HL-60/S4 treated with phorbol 12-myristate 13-acetate at 8.2 ng/mL for 4 days and 3 days (cell line): ENCODE measurements at regions not wholly inside any gene's neighbourhood (a gene's known extent, or its start where the extent isn't known, plus 50 kb on each side); places are given as distances from the start of the nearest gene placed in this dataset.

ENCODE experiments used
- in situ Hi-C: fragments of 300-500 bp; cut with MboI; formaldehyde crosslinking; loops from 2 replicates; pipeline ENCODE4 v1.15.0; 2022; ENCODE audit warnings: low sequenced_read_pairs

GRCh38 chr11:90836031-90836430, 613.2 kb upstream of the CHORDC1 start:
- in situ Hi-C loops: no loop called here

GRCh38 chr11:90823446-90823845, 600.6 kb upstream of the CHORDC1 start:
- in situ Hi-C loops: no loop called here

- in situ Hi-C loops: no loop called here
Measured at GRCh38 chr11:90822996-90823395, 600.1 kb upstream of the CHORDC1 start.

- in situ Hi-C loops: no loop called here
Measured at GRCh38 chr11:90818196-90818745, 595.4 kb upstream of the CHORDC1 start.

GRCh38 chr11:90809581-90809980, 586.7 kb upstream of the CHORDC1 start:
- in situ Hi-C loops: no loop called here

- in situ Hi-C loops: no loop called here
Measured at GRCh38 chr11:90805172-90805571, 582.3 kb upstream of the CHORDC1 start.

- in situ Hi-C loops: no loop called here
Measured at GRCh38 chr11:90803831-90804230, 581.0 kb upstream of the CHORDC1 start.

- in situ Hi-C loops: no loop called here
Measured at GRCh38 chr11:90803366-90803765, 580.5 kb upstream of the CHORDC1 start.

GRCh38 chr11:90798769-90799168, 575.9 kb upstream of the CHORDC1 start:
- in situ Hi-C loops: no loop called here

- in situ Hi-C loops: no loop called here
Measured at GRCh38 chr11:90795746-90796145, 572.9 kb upstream of the CHORDC1 start.

- in situ Hi-C loops: no loop called here
Measured at GRCh38 chr11:90788961-90789360, 566.1 kb upstream of the CHORDC1 start.

- in situ Hi-C loops: no loop called here
Measured at GRCh38 chr11:90784241-90784814, 561.5 kb upstream of the CHORDC1 start.

- in situ Hi-C loops: no loop called here
Measured at GRCh38 chr11:90783111-90783510, 560.3 kb upstream of the CHORDC1 start.

GRCh38 chr11:90779098-90779497, 556.2 kb upstream of the CHORDC1 start:
- in situ Hi-C loops: no loop called here

- in situ Hi-C loops: no loop called here
Measured at GRCh38 chr11:90775567-90776165, 552.8 kb upstream of the CHORDC1 start.

GRCh38 chr11:90774727-90775566, 552.1 kb upstream of the CHORDC1 start:
- in situ Hi-C loops: no loop called here

- in situ Hi-C loops: no loop called here
Measured at GRCh38 chr11:90770007-90770406, 547.2 kb upstream of the CHORDC1 start.

GRCh38 chr11:90766121-90766520, 543.3 kb upstream of the CHORDC1 start:
- in situ Hi-C loops: no loop called here

- in situ Hi-C loops: no loop called here
Measured at GRCh38 chr11:90764691-90765090, 541.8 kb upstream of the CHORDC1 start.

GRCh38 chr11:90757849-90758494, 535.1 kb upstream of the CHORDC1 start:
- in situ Hi-C loops: no loop called here

GRCh38 chr11:90756617-90757016, 533.8 kb upstream of the CHORDC1 start:
- in situ Hi-C loops: no loop called here
